Lung (tissue), 11 donors: ENCODE measurements at regions not wholly inside any gene's neighbourhood (a gene's known extent, or its start where the extent isn't known, plus 50 kb on each side); places are given as distances from the start of the nearest gene placed in this dataset.
A peak's percentile ranks its signal among the peaks of the same experiment; 100 is the strongest.
"Not testable (repeated sequence)": the region's sequence is repeated elsewhere in the genome, so short reads cannot be mapped to it uniquely, and the experiment has no call there.

Experiments used
- ATAC-seq: fragments of 200-7000 bp; cut with Tn5 transposase; one replicate; pipeline ENCODE4 v1.9.1; 2020; ENCODE audit warnings: moderate number of reproducible peaks; ENCODE audit not compliant: insufficient read depth, low FRiP score
- DNase-seq, 3 donors: peaks; one replicate each; pipeline ENCODE4 v3.0.0-alpha.2; 2013 to 2017
- H3K27ac ChIP-seq, 2 donors: one replicate each; pipeline ENCODE4 v1.5.1; 2013; ENCODE audit warnings: mild to moderate bottlenecking in 2 of 2, moderate library complexity in 2 of 2, control low read depth in 1 of 2, inconsistent platforms in 1 of 2, low read depth in 1 of 2, low read length in 1 of 2
- H3K27me3 ChIP-seq, 3 donors: one replicate each; pipeline ENCODE4 v1.5.1; 2013; ENCODE audit warnings: low read length in 2 of 3; ENCODE audit not compliant: control insufficient read depth in 3 of 3, insufficient read depth in 3 of 3
- H3K36me3 ChIP-seq, 4 donors: one replicate each; pipeline ENCODE4 v1.5.1; 2013; ENCODE audit warnings: low read length in 4 of 4, mild to moderate bottlenecking in 1 of 4, moderate library complexity in 1 of 4; ENCODE audit not compliant: control insufficient read depth in 4 of 4, insufficient read depth in 4 of 4
- H3K4me1 ChIP-seq, 5 donors: one replicate each; pipeline ENCODE4 v1.5.1; 2013; ENCODE audit warnings: low read length in 5 of 5, mild to moderate bottlenecking in 2 of 5, moderate library complexity in 1 of 5; ENCODE audit not compliant: control insufficient read depth in 5 of 5, insufficient read depth in 5 of 5
- H3K4me3 ChIP-seq: one replicate; pipeline ENCODE4 v1.5.1; 2013; ENCODE audit warnings: mild to moderate bottlenecking, control low read depth, moderate library complexity
- H3K9ac ChIP-seq, 2 donors: one replicate each; pipeline ENCODE4 v1.5.1; 2013; ENCODE audit warnings: low read length in 2 of 2, control low read depth in 1 of 2; ENCODE audit not compliant: insufficient read depth in 1 of 2
- H3K9me3 ChIP-seq, 4 donors: one replicate each; pipeline ENCODE4 v1.5.1; 2013; ENCODE audit warnings: low read length in 3 of 4, mild to moderate bottlenecking in 1 of 4, moderate library complexity in 1 of 4; ENCODE audit not compliant: control insufficient read depth in 4 of 4, insufficient read depth in 3 of 4
- CTCF ChIP-seq: IDR thresholded peaks from 2 replicates; pipeline ENCODE4 v1.5.1; 2012; ENCODE audit warnings: mild to moderate bottlenecking; ENCODE audit errors: control extremely low read depth, extremely low read depth
- WGBS, 2 donors: extraction: QIAGEN DNeasy Blood & Tissue Kit; methylation state at CpG; one replicate each; pipeline ENCODE4 v1.1.7; 2013; 5-methylcytosine and 5-hydroxymethylcytosine counted together
- donor health status: control.
- donor health status: control.
- donor health status: Bipolar disorder and iron deficiency.
- donor health status: healthy.
- donor health status: DM: yes; HTN: yes; CAD: no.

- DNase-seq = no peak
- no peak overlapping the region for H3K4me3 ChIP-seq
- H3K4me1 ChIP-seq = no peaks in the 10 kb centered on the region
Observed at GRCh38 chr14:51465486-51465885, 186.2 kb upstream of the FRMD6 start.

GRCh38 chr14:51467392-51467791, 184.3 kb upstream of the FRMD6 start:
- ATAC-seq, H3K4me1 ChIP-seq, H3K27me3 ChIP-seq, H3K9me3 ChIP-seq, DNase-seq, H3K27ac ChIP-seq, H3K4me3 ChIP-seq, H3K36me3 ChIP-seq, H3K9ac ChIP-seq: not testable (repeated sequence)
- WGBS, 2 donors = 93 to 97% methylated on average over 20 to 23 of the region's 23 CpGs

More at GRCh38 chr14:51465486-51465885, 186.2 kb upstream of the FRMD6 start:
- Histone ChIP-seq H3K9ac (no peak overlapping the region), H3K27ac (no peak overlapping the region), H3K36me3 (no peaks in the 10 kb centered on the region), H3K9me3 (peaks cover 0 to 1% (median 0%) of the 10 kb centered on the region in 4 donors), H3K27me3 (no peaks in the 10 kb centered on the region)
- ATAC-seq = no peak
- 96 to 97% methylated on average over 1 of the region's 1 CpG for WGBS, 2 donors
- TF ChIP-seq CTCF = no peak

- 49 to 57% methylated on average over 3 of the region's 3 CpGs for whole genome bisulfite sequencing, 2 donors
Observed at GRCh38 chr14:51468523-51468922, 183.2 kb upstream of the FRMD6 start.

GRCh38 chr14:51472881-51473280, 178.8 kb upstream of the FRMD6 start:
- 28 to 58% methylated on average over 2 of the region's 2 CpGs for WGBS, 2 donors
- no peak for TF ChIP-seq CTCF
- no peak overlapping the region for H3K4me3 ChIP-seq
- DNase-seq (peak in 2 of 3 donors; percentile 51 to 54), ATAC-seq (no peak)
- H3K4me1 ChIP-seq = peaks cover 0 to 11% (median 0%) of the 10 kb centered on the region in 5 donors
- no peaks in the 10 kb centered on the region for H3K36me3 ChIP-seq
- H3K27me3 ChIP-seq = no peaks in the 10 kb centered on the region
- H3K27ac ChIP-seq = no peak overlapping the region
- no peaks in the 10 kb centered on the region for H3K9me3 ChIP-seq
- H3K9ac ChIP-seq = no peak overlapping the region

More at GRCh38 chr14:51468523-51468922, 183.2 kb upstream of the FRMD6 start:
- no peaks in the 10 kb centered on the region for H3K36me3 ChIP-seq
- no peak for TF ChIP-seq CTCF
- H3K9me3 ChIP-seq = peaks cover 0 to 1% (median 0%) of the 10 kb centered on the region in 4 donors
- H3K27me3 ChIP-seq = no peaks in the 10 kb centered on the region
- H3K9ac ChIP-seq = no peak overlapping the region
- H3K27ac ChIP-seq = no peak overlapping the region
- H3K4me1 ChIP-seq = peaks cover 0 to 10% (median 0%) of the 10 kb centered on the region in 5 donors
- H3K4me3 ChIP-seq = no peak overlapping the region
- DNase-seq (no peak), ATAC-seq (no peak)
